Middle frontal gyrus (tissue), 1 donor: ENCODE measurements at regions not wholly inside any gene's neighbourhood (a gene's known extent, or its start where the extent isn't known, plus 50 kb on each side); places are given as distances from the start of the nearest gene placed in this dataset.
"Not testable (repeated sequence)": the region's sequence is repeated elsewhere in the genome, so short reads cannot be mapped to it uniquely, and the experiment has no call there.

Experiments
- DNase-seq: peaks from one replicate; pipeline ENCODE4 v3.0.0-alpha.2; 2015; ENCODE audit warnings: low spot score; ENCODE audit errors: extremely low spot score

DNA sequence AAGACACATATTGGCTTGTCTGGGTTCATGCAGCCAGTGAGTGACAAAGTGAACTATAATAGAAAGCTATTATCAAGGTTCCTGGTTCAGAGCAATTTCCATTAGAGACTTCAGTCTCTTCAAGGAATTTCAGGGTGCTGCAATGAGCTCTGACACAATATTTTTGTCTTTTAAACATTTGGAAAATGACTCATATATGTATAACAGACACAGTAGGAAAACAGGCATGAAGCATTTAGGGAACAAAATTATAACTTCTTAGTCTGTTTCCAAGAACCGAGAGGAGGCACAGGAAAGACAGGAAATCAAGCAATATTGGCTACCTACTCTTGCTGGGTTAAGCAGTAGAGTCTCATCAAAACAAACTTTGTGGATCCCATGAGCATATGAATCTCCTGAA lies 170.4 kb downstream of the PTPRC start:
- no peak for DNase-seq

GRCh38 chr1:198811449-198811848 lies 172.6 kb downstream of the PTPRC start:
- no peak for DNase-seq

DNA sequence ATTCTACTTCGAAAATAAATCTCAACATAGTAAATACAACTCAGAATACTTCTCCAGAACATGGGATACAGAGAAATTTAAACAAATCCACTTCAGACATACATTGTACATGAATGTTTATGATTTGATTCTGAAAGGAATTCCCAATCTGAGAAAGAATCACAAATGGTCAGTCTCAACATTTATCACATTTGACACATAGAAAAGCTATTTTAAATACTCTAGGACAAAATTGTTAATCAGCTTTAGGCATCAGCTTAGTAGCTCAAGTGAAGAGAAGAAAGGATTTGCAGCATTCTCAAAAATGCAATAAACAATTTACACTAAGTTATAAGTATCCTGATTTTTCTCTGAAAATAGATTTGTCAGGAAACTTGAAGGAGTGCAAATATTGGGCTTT lies 184.8 kb downstream of the PTPRC start:
- no peak for DNase-seq

DNA sequence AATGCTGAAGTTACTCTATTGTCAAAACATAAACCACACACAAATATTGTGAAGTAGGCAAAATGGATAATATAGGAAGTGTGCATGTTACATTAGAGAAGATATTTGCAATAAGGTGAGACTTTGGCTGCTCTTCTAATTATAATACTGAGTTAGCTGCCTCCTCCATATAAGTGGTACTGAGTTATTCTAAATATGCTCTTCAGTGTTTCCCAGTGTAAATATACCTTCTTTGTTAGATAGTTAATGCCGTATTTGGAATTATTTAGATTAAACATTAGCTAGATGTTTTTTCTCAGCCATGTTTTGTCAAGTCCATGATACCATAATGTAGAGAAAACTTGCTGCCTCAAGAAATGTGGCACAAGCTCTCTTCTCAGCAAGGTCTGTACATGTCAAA lies 186.4 kb downstream of the PTPRC start:
- DNase-seq = no peak

- no peak for DNase-seq
Observed at GRCh38 chr1:198829356-198829755, 190.5 kb downstream of the PTPRC start.

DNA sequence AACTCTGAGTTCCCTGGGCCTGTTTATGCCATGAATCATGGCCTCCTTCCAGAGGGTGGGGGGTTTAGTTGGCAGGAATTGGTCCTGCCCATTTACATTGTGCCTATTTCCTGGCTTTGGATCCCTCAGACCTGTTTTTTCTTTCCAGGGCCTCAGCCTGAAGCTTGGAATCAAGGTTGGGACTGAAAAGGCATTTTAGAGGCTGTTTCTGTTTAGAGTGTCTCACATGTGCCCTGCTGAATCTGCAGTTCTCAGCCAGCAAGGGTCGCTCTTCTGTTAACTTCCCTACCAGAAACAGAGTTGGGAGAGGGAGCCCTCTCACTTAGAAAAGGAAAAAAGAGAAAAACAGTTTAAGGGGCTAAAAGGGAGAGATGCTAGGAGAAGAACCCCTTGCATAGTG lies 191.1 kb downstream of the PTPRC start:
- no peak for DNase-seq

- DNase-seq = no peak
Observed at GRCh38 chr1:198830412-198830811, 191.6 kb downstream of the PTPRC start.

- no peak for DNase-seq
Observed at GRCh38 chr1:198833706-198834503, 195.1 kb downstream of the PTPRC start.

DNA sequence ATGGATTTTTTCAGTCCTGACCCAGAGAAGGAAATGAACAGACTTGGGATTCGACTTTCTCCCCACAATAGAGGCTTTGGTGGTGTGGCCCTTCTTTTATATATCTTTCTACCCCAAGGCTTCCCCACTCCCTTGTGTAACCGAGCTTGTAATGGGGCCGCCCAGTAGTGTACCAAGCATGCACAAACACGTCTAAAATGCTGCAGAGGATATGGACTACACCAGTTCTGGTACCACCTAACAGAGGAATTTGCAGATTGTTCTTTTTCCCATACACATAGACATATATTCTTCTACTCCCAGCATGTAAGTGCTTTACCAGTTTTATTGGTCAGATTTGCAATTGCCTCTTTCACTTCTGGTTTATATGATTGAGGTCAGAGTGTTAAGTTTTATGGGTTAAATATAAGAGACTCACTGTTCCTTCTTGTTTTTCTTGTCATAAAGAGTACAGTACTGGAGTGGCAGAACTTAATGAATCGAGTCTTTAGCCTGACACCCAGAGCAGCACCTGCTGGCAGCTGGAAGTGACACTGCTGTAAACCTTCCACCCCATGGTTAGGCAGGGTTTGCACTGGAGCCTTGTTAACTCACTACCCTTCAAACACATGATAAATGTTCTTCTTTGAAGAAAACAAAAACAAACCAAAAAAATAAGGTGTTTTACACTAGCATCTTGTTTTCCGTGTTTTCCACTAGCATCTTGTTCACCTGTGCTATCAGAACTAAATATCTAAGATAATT lies 198.6 kb downstream of the PTPRC start:
- no peak for DNase-seq

- no peak for DNase-seq
Observed at GRCh38 chr1:198838022-198838342, 199.1 kb downstream of the PTPRC start.

DNA sequence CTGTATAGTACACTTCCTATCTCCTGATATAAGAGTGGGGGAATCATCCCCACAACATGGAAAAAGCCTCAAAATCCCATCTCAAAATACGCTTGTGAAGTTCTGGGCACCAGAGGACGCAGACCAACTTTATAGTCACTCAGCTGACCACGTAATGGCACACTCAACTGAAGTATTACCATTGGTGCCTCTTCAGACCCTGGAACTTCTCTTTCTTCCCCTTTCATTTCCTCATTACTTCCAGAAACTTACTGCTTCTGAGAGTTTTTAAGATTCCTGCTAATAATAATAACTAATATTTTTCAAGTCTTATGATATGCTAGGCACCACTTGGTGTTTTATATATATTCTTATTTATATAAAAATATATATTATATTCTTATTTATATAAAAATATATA lies 202.6 kb downstream of the PTPRC start:
- DNase-seq = no peak

DNA sequence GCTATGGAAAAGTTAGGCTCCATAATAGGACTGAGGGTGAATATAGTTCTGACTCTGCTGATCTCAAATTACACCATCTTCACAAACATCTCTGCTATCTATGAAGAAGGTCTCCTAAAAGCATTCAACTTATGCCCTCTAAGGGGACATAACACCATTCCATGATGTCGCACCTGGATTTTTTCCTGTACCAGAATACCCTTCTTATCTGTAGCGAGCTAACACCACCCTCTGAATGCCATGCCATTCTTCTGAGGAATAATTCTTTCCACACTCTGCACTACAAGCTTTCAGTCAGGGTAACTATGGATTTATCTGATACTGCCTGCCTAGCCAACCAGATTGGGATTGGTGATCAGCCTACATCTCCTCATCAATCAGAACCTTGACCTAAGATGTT lies 203.8 kb downstream of the PTPRC start:
- DNase-seq = no peak

GRCh38 chr1:198845271-198845670 lies 206.4 kb downstream of the PTPRC start:
- no peak for DNase-seq

- DNase-seq = no peak
Observed at GRCh38 chr1:198845851-198846250, 207.0 kb downstream of the PTPRC start.

DNA sequence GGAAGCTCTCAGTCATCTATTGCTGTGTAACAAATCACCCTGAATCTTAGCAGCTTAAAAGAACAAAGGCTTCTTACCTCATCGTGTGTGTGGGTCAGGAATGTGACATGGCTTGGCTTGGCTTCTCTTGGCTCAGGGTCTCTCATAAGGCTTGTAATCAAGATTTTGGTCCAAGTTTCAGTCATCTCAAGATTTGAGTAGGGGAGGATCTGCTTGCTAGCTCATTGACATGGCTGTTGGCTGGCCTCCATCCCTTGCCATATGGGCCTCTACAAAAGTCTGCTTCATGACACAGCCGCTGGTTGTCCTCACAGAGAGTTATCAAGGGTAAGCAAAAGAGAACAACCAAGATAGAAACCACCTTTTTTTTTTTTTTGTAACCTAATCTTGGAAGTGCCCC lies 207.7 kb downstream of the PTPRC start:
- DNase-seq = no peak

DNA sequence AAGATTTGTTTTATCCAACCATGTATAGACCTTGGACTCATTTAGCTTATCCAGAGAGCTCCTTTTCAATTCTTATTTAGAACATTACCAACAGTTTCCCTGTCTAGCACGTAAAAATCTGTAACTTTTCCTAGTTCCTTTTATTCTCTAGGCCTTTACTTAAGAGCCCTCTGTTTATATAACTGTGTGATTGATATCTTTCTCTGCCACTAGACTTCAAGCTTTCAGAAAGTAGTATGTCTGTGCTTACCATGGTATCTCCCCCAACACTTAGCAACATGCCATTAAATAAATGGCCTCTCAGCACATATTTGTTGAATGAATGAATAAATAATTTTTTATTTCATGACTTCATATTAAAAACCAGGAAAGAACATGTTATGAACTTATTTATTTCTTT lies 209.4 kb downstream of the PTPRC start:
- no peak for DNase-seq

GRCh38 chr1:198848649-198849048 lies 209.8 kb downstream of the PTPRC start:
- no peak for DNase-seq

DNA sequence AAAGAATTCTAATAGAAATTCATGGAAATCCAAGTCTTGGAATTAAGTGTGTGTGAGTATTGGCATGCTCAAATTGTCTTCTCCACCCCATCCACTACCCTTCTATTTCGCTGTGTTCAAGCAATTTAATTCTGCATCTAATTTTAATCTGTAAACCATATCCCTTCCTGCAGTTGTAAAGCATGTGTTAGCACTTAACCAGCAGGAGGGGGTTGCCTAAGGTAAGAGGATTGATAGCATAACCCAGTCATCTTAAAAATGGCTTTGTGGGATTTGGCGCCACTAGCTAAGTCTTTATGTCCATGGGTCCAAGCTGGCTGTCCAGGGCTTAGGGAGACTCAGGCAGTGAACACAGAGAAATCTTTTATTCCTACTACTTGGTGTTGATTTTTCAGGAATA lies 210.3 kb downstream of the PTPRC start:
- no peak for DNase-seq

- no peak for DNase-seq
Observed at GRCh38 chr1:198850196-198850595, 211.4 kb downstream of the PTPRC start.

- not testable (repeated sequence) for DNase-seq
Observed at GRCh38 chr1:198850966-198851365, 212.1 kb downstream of the PTPRC start.

- no peak for DNase-seq
Observed at GRCh38 chr1:198856601-198857000, 217.8 kb downstream of the PTPRC start.

- no peak for DNase-seq
Observed at GRCh38 chr1:198858033-198858432, 219.2 kb downstream of the PTPRC start.

DNA sequence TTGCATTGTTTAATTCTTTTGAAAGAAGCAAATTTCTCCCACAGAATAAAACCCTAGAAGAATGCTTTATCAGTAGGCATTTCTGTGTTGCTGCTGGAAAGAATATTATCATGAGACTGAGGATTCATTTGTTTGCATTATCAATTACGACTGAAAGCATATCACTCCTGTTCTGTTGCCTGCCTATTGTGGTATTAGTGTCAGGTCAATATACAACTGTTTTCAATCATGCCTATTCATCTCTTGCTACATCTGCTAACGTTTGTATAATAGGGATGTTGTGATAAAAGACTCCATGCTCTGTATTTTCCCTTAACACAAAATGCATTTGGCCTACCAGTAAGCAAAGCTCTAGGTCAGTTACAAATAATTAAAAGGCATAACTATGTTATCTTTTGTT lies 221.5 kb downstream of the PTPRC start:
- DNase-seq = no peak
